ENCODE measurements at regions not wholly inside any gene's neighbourhood (a gene's known extent, or its start where the extent isn't known, plus 50 kb on each side); places are given as distances from the start of the nearest gene placed in this dataset.

GRCh38 chr17:71883845-71884244, 237.0 kb upstream of the SOX9 start (continued):
- no peak for TF ChIP-seq CHD7 (IDR thresholded peaks at IDR 0.05; ENCODE audit: insufficient replicate concordance, low read length)
- no peak for TF ChIP-seq YY1 (IDR thresholded peaks at IDR 0.05; ENCODE audit: low read depth, low read length)
